AG04450 (cell line): ENCODE measurements at regions not wholly inside any gene's neighbourhood (a gene's known extent, or its start where the extent isn't known, plus 50 kb on each side); places are given as distances from the start of the nearest gene placed in this dataset.
"Not testable (repeated sequence)": the region's sequence is repeated elsewhere in the genome, so short reads cannot be mapped to it uniquely, and the experiment has no call there.

Experiments used
- CTCF ChIA-PET: fragments of 300-600, 350-600 bp; formaldehyde crosslinking; extraction: SDS; loops from one replicate; lab custom pipeline; 2022; ENCODE audit warnings: antibody characterized with exemption, inconsistent platforms; lab: Charles Lee
- POLR2A ChIA-PET: fragments of 350-600 bp; formaldehyde crosslinking; extraction: SDS; loops from one replicate; lab custom pipeline; 2021; ENCODE audit warnings: antibody characterized with exemption, inconsistent platforms; lab: Yijun Ruan, JAX
- DNase-seq: peaks from one replicate; pipeline ENCODE4 v3.0.0-alpha.2; 2011; ENCODE audit warnings: low read depth, low spot score
- H3K27ac ChIP-seq: one replicate; pipeline ENCODE4 v1.5.1; 2012; ENCODE audit warnings: low read depth, low read length, control low read depth
- H3K27me3 ChIP-seq: one replicate; pipeline ENCODE4 v1.6.0; 2012; ENCODE audit warnings: low read length; ENCODE audit not compliant: control insufficient read depth, insufficient read depth
- H3K4me3 ChIP-seq: 2 replicates; pipeline ENCODE4 v1.5.1; 2011; ENCODE audit warnings: mild to moderate bottlenecking, low read depth, low read length, control low read depth
- H3K9me3 ChIP-seq: 2 replicates; pipeline ENCODE4 v1.5.1; 2012; ENCODE audit warnings: low read length; ENCODE audit not compliant: control insufficient read depth, insufficient read depth
- TF ChIP-seq, protein P1 (sequence below): IDR thresholded peaks from 2 replicates; pipeline ENCODE4 v1.5.1; 2011; ENCODE audit warnings: low read depth, low read length, control low read depth, inconsistent platforms

DNA sequence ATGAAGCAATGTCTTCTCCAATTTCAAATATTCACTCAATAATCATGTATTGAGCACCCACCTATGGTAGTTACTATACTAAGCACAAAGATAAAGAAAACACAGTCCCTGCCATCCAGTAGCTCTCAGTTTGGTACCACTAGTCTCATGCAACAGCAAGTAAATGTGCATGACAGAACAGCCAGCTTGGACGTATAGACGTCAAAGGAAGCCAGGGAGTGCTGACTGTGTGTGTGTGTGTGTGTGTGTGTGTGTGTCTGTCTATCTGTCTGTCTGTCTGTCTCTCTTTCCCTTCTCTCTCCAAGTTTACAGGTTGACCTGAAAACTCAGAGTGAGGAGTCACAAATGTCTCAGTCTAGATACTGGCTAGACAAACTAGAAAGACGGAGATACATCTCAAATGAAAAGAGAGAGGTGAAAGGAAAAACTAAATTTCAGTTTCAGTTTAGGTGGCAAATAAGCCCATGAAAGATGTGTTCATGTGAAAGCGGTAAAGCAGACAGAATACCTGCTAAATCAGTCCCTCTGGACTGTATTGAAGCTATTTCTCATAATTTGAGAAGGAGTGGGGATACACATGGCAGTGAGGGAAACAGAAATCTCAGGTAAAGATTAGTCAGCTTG, 141.1 kb upstream of the PTPRG start:
- H3K27ac ChIP-seq = no peak overlapping the region
- TF ChIP-seq, protein P1, sequence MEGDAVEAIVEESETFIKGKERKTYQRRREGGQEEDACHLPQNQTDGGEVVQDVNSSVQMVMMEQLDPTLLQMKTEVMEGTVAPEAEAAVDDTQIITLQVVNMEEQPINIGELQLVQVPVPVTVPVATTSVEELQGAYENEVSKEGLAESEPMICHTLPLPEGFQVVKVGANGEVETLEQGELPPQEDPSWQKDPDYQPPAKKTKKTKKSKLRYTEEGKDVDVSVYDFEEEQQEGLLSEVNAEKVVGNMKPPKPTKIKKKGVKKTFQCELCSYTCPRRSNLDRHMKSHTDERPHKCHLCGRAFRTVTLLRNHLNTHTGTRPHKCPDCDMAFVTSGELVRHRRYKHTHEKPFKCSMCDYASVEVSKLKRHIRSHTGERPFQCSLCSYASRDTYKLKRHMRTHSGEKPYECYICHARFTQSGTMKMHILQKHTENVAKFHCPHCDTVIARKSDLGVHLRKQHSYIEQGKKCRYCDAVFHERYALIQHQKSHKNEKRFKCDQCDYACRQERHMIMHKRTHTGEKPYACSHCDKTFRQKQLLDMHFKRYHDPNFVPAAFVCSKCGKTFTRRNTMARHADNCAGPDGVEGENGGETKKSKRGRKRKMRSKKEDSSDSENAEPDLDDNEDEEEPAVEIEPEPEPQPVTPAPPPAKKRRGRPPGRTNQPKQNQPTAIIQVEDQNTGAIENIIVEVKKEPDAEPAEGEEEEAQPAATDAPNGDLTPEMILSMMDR = no peak
- CTCF ChIA-PET = no interaction called here
- POLR2A ChIA-PET = no interaction called here
- no peak for DNase-seq
- H3K4me3 ChIP-seq = no peak overlapping the region
- no peaks in the 10 kb centered on the region for H3K9me3 ChIP-seq
- H3K27me3 ChIP-seq = no peaks in the 10 kb centered on the region

DNA sequence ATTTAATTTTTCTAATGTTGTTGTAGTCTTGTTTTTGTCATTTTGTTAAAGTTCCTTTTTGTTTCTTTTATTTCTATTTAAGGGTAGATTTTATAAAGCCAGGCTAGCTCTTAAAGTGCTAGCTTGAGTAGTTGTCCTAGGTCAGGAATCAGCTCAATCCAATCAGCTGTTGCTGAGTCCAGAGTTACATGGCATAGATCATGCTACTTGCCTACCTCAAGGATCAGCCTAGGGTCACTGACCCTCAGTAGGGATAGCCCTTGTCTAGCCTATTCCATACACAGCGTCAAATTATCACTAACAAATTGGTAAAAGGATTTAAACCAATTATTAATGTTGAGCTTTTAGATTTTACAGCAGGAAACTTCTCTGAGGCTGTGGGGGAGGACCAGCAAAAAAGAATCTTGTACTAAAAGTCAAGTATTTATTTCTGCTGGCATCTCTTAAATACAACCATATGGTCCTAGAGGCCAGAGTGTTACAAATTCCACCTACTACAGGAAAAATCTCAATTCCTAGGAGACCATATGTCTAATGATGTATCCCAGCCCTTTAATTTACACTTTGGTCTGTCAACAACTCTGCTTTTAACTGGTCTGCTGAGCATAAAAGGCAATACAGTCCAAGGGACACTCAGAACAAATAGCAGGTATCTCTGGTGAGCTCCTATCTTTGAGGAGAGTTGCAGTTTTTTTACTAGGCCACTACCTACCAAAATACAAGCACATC, 138.3 kb upstream of the PTPRG start:
- TF ChIP-seq, protein P1 = no peak
- no peak overlapping the region for H3K4me3 ChIP-seq
- POLR2A ChIA-PET = no interaction called here
- H3K27me3 ChIP-seq = no peaks in the 10 kb centered on the region
- CTCF ChIA-PET = no interaction called here
- DNase-seq = no peak
- H3K9me3 ChIP-seq = no peaks in the 10 kb centered on the region
- H3K27ac ChIP-seq = no peak overlapping the region

DNA sequence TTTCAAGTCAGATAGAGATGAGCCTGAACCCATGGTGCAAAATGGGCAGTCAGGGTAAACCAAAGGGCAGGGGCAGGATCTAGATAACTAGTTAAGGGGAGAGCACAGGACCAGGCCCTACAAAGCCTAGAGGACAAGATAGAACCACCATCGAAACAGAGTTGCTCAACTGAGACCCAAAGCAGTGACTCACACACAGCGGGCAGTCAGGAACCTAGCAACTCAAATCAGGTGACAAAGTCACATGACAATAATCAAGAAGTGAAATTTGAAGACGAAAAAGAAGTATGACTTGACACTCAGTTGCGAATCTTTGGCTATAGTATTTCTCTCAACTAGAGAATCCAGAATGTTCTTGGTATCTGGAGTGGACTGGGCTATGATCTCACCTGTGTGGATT, 136.0 kb upstream of the PTPRG start:
- no peak for DNase-seq
- Histone ChIP-seq H3K27ac (no peak overlapping the region), H3K4me3 (no peak overlapping the region), H3K27me3 (no peaks in the 10 kb centered on the region), H3K9me3 (no peaks in the 10 kb centered on the region; the same call in 1 of the 2 replicates)
- ChIA-PET POLR2A (no interaction called here), CTCF (no interaction called here)
- TF ChIP-seq, protein P1 = no peak

DNA sequence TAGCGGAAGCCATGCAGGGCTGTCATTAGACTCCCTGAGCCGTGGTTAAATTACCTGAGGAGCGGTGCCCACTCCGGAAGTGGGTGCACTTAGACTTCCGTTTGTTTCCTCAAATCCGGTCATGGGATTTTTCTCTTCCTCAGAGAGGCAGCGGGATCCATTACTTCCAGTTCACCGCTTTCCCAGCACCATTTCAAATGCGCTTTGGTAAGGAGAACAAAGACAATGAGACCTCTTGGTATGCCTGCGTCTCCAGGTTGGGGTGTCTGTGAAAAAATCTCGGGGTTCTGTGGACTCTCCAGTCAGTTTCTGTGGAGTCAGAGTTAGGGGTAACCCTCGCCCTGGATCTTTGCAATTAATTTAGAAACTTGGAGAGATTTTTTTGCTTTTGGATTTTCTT, 132.3 kb upstream of the PTPRG start:
- Histone ChIP-seq H3K9me3 (no peaks in the 10 kb centered on the region; the same call in 1 of the 2 replicates), H3K4me3 (no peak overlapping the region), H3K27me3 (no peaks in the 10 kb centered on the region), H3K27ac (no peak overlapping the region)
- TF ChIP-seq, protein P1 = no peak
- ChIA-PET CTCF (no interaction called here), POLR2A (no interaction called here)
- no peak for DNase-seq

DNA sequence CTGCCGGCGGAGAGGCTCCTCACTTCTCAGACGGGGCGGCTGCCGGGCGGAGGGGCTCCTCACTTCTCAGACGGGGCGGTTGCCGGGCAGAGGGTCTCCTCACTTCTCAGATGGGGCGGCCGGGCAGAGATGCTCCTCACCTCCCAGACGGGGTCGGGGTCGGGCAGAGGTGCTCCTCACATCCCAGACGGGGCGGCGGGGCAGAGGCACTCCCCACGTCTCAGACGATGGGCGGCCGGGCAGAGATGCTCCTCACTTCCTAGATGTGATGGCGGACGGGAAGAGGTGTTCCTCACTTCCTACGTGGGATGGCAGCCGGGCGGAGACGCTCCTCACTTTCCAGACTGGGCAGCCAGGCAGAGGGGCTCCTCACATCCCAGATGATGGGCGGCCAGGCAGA, 126.5 kb upstream of the PTPRG start:
- H3K27ac ChIP-seq, H3K27me3 ChIP-seq, CTCF ChIA-PET, H3K9me3 ChIP-seq, DNase-seq, H3K4me3 ChIP-seq, POLR2A ChIA-PET: not testable (repeated sequence)

DNA sequence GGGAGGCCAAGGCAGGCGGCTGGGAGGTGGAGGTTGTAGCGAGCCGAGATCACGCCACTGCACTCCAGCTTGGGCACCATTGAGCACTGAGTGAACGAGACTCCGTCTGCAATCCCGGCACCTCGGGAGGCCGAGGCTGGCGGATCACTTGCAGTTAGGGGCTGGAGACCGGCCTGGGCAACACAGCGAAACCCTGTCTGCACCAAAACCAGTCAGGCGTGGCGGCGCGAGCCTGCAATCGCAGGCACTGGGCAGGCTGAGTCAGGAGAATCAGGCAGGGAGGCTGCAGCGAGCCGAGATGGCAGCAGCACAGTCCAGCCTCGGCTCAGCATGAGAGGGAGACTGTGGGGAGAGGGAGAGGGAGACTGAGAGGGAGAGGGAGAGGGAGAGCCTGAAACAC, 126.0 kb upstream of the PTPRG start:
- CTCF ChIA-PET, H3K27me3 ChIP-seq, H3K27ac ChIP-seq, H3K9me3 ChIP-seq, DNase-seq, POLR2A ChIA-PET, H3K4me3 ChIP-seq: not testable (repeated sequence)
